Testis (tissue), 2 donors: ENCODE measurements at regions not wholly inside any gene's neighbourhood (a gene's known extent, or its start where the extent isn't known, plus 50 kb on each side); places are given as distances from the start of the nearest gene placed in this dataset.
"Not testable (repeated sequence)": the region's sequence is repeated elsewhere in the genome, so short reads cannot be mapped to it uniquely, and the experiment has no call there.

ENCODE experiments used
- DNase-seq: peaks from one replicate; pipeline ENCODE4 v3.0.0-alpha.2; 2019
- H3K27ac ChIP-seq, 2 donors: fragments of 200-600 bp; sonication (generic); one replicate each; pipeline ENCODE4 v1.5.1; 2019
- H3K27me3 ChIP-seq: fragments of 200-600 bp; sonication (generic); one replicate; pipeline ENCODE4 v1.5.1; 2019
- H3K36me3 ChIP-seq: fragments of 200-600 bp; sonication (generic); one replicate; pipeline ENCODE4 v1.5.1; 2017; ENCODE audit warnings: low read depth; ENCODE audit errors: missing control alignments
- H3K4me1 ChIP-seq: fragments of 200-600 bp; sonication (generic); one replicate; pipeline ENCODE4 v1.5.1; 2019
- H3K4me3 ChIP-seq, 2 donors: fragments of 200-600 bp; sonication (generic); one replicate each; pipeline ENCODE4 v1.5.1; 2017 to 2019
- H3K9me3 ChIP-seq: fragments of 200-600 bp; sonication (generic); one replicate; pipeline ENCODE4 v1.5.1; 2017
- POLR2A ChIP-seq: fragments of 450-650 bp; IDR thresholded peaks from one replicate; pipeline ENCODE4 v1.6.1; 2017; ENCODE audit warnings: antibody characterized with exemption, mild to moderate bottlenecking, moderate library complexity
- whole genome bisulfite sequencing, 2 donors: methylation state at CpG; one replicate each; pipeline ENCODE4 v1.1.5; 2018; 5-methylcytosine and 5-hydroxymethylcytosine counted together
- intact Hi-C: fragments of 100-400 bp; cut with DNase I; formaldehyde crosslinking; loops from one replicate; pipeline ENCODE4 v1.15.1; 2023; ENCODE audit warnings: low total_unique reads
- TF ChIP-seq, protein P1 (sequence below), 3 experiments: fragments of 450-650 bp in 2 of 3; fragments of 200-600 bp in 1 of 3; sonication (generic) in 1 of 3; IDR thresholded peaks; one replicate each; pipeline ENCODE4 v1.5.1; 2016 to 2019; ENCODE audit warnings: antibody characterized with exemption in 3 of 3, mild to moderate bottlenecking in 2 of 3, moderate library complexity in 1 of 3

DNA sequence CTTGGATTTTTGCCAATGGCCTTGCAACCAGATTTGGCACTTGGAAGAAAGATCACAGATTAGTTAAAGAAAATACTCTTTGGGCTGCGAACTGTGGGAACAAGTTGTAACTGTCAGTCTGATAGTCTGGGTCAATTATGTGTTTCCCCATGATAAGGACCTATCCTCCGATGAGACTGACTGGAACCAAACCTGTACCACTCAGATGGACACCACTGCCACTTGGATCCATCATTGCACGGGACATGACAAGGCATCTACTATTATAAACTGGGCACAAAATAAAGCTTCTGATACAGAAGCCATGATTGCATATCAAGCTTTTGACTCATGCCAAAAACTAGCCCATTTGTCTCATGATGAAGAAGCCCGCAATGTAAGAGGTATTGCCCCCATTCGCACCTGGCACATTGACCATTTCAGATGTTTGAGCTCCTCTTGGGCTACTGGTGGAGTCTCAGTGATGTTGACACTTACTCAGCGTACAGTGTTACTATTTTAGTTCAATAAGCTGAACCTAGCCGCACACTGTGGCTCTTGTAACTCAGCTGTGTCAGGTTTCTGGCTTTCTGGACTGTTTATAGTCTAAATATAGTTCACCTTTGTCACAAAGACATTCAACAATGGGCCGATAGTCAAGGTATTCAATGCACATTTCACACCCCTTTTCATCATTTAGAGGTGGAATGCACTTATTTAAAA lies 179.8 kb upstream of the RBBP8 start:
- H3K9me3 ChIP-seq: no peaks in the 10 kb centered on the region
- H3K36me3 ChIP-seq: no peaks in the 10 kb centered on the region
- 83 to 90% methylated on average over 8 of the region's 8 CpGs for WGBS, 2 donors
- intact Hi-C loops: no loop called here
- no peak overlapping the region for H3K27ac ChIP-seq
- TF ChIP-seq, protein P1, sequence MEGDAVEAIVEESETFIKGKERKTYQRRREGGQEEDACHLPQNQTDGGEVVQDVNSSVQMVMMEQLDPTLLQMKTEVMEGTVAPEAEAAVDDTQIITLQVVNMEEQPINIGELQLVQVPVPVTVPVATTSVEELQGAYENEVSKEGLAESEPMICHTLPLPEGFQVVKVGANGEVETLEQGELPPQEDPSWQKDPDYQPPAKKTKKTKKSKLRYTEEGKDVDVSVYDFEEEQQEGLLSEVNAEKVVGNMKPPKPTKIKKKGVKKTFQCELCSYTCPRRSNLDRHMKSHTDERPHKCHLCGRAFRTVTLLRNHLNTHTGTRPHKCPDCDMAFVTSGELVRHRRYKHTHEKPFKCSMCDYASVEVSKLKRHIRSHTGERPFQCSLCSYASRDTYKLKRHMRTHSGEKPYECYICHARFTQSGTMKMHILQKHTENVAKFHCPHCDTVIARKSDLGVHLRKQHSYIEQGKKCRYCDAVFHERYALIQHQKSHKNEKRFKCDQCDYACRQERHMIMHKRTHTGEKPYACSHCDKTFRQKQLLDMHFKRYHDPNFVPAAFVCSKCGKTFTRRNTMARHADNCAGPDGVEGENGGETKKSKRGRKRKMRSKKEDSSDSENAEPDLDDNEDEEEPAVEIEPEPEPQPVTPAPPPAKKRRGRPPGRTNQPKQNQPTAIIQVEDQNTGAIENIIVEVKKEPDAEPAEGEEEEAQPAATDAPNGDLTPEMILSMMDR (IDR thresholded peaks at IDR 0.05): no peak
- no peak for TF ChIP-seq POLR2A
- no peak overlapping the region for H3K4me3 ChIP-seq
- no peaks in the 10 kb centered on the region for H3K4me1 ChIP-seq
- no peaks in the 10 kb centered on the region for H3K27me3 ChIP-seq
- DNase-seq: no peak

DNA sequence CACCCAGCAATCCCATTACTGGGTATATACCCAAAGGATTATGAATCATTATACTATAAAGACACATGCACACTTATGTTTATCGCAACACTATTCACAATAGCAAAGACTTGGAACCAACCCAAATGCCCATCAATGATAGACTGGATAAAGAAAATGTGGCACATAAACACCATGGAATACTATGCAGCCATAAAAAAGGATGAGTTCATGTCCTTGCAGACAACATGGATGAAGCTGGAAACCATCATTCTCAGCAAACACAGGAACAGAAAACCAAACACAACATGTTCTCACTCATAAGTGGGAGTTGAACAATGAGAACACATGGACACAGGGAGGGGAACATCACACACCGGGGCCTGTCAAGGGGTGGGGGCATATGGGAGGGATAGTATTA lies 169.1 kb upstream of the RBBP8 start:
- H3K9me3 ChIP-seq, H3K36me3 ChIP-seq, H3K27me3 ChIP-seq, H3K27ac ChIP-seq, DNase-seq, intact Hi-C loops, H3K4me3 ChIP-seq, H3K4me1 ChIP-seq: not testable (repeated sequence)
- WGBS, 2 donors: 93 to 95% methylated on average over 2 of the region's 2 CpGs

DNA sequence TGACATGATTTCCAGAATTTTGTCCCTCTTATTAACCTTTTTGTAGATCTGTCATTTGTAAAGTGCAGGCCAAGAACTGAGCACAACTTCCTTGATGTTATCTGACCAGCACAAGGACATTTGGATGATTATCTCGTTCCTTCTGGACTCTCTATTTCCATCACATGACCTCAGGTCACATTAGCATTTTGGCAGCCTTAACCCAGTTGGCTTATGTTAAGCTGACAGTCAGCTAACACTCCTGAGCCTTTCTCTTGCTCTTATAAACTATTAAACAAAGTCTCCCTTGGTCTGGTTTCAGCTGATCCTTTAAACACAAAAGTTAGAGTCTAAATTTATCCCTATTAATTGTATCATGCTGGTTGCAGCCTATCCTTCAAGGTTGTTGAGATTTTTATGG lies 167.2 kb upstream of the RBBP8 start:
- H3K27ac ChIP-seq: no peak overlapping the region
- 22 to 24% methylated on average over 1 of the region's 1 CpG for WGBS, 2 donors
- intact Hi-C loops: no loop called here
- H3K4me3 ChIP-seq: no peak overlapping the region
- TF ChIP-seq POLR2A: no peak
- TF ChIP-seq, protein P1 (IDR thresholded peaks at IDR 0.05): no peak
- no peaks in the 10 kb centered on the region for H3K9me3 ChIP-seq
- no peaks in the 10 kb centered on the region for H3K27me3 ChIP-seq
- no peak for DNase-seq
- H3K4me1 ChIP-seq: no peaks in the 10 kb centered on the region
- H3K36me3 ChIP-seq: no peaks in the 10 kb centered on the region

DNA sequence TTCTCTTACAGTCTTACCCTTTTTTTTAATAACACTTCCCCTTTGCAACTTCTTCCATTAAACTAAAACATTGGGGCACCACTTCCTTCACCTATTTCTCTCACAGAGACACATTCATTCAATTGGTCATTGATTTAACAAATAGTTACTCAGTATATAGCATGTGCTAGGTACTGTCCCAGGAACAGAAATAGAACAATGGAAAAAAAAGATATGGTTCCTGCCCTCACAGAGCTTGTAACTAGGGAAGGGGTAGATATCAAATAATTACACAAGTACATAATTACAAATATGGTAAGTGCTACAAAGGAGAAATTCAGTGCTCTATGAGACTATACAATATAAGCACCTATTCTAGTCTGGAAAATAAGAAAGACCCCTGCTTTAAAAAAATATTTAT lies 165.5 kb upstream of the RBBP8 start:
- no peaks in the 10 kb centered on the region for H3K9me3 ChIP-seq
- no peak for DNase-seq
- no peak overlapping the region for H3K4me3 ChIP-seq
- intact Hi-C loops: no loop called here
- H3K36me3 ChIP-seq: no peaks in the 10 kb centered on the region
- H3K27me3 ChIP-seq: no peaks in the 10 kb centered on the region
- no peak for TF ChIP-seq POLR2A
- TF ChIP-seq, protein P1 (IDR thresholded peaks at IDR 0.05): no peak
- no peak overlapping the region for H3K27ac ChIP-seq
- no peaks in the 10 kb centered on the region for H3K4me1 ChIP-seq

DNA sequence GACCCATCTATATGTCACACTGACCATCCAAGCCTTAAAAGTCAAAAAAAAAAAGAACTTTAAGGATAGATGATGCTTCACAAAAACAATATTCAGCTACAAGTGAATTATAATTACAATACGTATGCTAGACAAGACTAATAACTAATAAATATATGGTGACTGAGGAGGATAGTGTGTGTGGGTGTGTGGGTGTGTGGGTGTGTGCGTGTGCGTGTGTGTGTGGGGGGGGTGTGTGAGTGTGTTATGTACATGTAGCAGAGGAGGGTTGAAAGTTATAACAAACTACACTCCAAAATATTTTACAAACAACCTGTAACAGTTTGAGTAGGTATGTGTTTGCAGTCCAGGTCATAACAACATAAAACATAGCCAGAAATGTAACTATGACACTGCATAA lies 159.2 kb upstream of the RBBP8 start:
- Histone ChIP-seq H3K27ac (no peak overlapping the region), H3K27me3 (no peaks in the 10 kb centered on the region), H3K4me1 (no peaks in the 10 kb centered on the region), H3K4me3 (no peak overlapping the region), H3K36me3 (no peaks in the 10 kb centered on the region), H3K9me3 (no peaks in the 10 kb centered on the region)
- TF ChIP-seq POLR2A: no peak
- TF ChIP-seq, protein P1 (IDR thresholded peaks at IDR 0.05): no peak
- 64 to 81% methylated on average over 3 of the region's 3 CpGs for WGBS, 2 donors
- no peak for DNase-seq
- intact Hi-C loops: loop anchor here (10.0 kb wide), 1 partner anchor 49 kb away; no protein-coding TSS in a partner anchor
